NCI-H2081 treated with DMSO at 0.1 percent for 48 hours (cell line): ENCODE measurements at regions not wholly inside any gene's neighbourhood (a gene's known extent, or its start where the extent isn't known, plus 50 kb on each side); places are given as distances from the start of the nearest gene placed in this dataset.

Source experiments
- DNase-seq: peaks from one replicate; lab custom pipeline; 2025; lab: John Stamatoyannopoulos, UW

DNA sequence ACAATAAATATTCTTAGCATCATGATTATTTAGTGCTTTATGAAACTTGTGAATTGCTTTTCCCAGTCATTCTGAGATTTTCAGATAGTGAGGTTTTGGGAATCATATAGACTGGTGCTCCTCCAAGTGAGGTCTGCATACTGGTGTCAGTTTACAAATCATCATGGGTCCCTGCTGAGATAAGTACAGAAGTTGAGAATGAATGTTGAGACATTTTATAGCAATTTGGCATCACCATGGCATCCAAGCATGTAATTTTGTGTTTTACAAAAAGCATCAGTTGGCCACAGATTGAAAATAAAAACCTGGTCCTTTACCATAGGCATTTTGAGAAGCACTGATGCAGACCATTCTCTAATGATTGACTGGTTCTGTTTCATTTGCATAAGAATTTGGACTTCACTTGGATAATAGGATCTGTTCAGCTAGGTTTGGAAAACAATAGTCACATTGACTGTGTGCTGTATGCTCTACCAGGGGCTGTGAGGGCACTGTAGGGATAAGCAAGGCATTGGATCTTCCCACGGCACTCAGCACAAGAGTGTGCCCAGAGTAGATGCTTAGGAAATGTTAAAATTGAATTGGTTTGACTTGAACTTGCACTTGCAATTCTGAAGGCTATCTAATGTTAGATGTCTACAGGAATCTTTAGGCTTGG, 79.0 kb upstream of the JUN start:
- no peak for DNase-seq

DNA sequence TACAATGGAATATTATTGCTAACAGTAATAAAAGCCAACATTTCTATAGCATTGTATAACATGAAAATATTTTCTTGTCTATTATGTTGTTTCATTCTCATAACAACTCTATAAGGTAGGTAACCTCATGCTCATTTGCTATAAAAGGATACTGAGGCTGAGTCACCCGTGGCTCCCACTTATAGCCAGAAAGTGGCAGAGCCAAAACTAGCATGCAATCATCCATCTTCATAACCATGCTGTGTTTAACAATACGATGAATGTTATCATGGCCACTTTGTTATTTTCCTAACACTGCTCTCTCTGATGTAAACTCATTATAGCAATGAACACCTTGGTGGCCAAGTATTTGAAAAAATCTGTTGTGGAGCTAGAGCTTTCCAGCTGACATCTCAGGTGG, 80.8 kb upstream of the JUN start:
- peak; percentile 72 for DNase-seq

DNA sequence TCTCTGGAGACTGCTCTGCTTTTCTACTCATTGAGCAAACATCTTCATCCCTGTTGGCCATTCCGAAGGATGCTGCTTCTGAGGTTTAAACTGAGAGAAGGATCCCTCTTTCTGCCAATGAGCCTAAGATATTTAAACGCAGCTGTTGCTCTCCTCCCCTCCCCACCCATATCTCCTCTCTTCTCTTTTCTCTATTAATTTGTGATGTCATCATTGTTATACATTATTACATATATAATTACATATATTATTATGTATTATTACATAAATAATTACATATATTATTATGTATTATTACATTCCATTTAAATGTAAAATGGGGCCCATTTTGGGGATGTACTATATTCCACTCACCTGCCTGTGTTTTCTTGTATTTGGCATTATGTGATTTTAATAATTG, 82.7 kb upstream of the JUN start:
- no peak for DNase-seq

DNA sequence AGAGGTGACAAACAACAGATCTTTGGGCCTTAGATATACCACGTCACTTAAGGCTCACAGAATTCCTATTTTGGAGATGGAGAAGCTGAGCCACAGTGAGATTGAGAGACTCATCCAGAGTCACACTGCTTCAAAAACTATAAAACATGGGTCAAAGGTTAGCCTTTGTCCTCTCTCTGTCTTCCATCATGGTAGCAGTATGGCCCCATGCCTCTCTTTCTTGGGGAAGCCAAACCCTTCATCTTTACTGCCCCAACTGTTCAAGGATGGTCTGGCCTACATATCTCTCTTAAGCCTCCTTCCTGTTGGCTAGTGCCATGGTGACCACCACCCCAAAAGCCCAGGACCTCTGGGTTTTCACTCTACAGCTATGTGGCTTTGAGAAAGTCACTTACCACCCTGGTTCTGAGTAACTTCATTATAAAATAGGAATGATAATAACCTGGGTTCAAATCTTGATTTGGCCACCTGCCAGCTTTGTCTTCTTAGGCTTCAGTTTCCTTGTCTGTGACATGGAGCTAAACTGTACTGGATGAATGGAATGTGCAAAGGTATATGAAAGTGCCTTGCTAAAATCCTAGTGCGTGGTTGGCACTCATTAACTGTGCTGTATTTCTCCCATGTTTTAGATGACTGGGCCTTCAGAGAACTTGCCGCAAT, 85.9 kb upstream of the JUN start:
- no peak for DNase-seq

DNA sequence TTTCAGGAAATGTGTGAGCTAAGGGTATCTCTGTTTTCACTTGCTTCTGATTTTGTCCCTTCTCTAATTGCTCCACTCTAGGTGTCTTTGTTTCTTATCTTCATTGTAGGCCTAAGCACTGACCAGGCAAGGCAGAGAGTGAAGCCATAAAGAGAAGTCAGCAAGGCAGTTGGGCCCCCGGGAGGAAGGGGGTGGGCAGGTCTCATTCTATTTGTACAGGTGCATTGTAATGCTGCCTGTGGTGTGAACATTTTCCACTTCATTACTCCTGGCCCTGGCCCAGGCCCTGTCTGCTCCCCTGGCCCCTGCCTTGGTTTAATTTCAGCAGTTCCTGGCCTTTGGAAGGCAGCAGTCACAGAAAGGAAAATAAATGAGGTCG, 86.4 kb upstream of the JUN start:
- DNase-seq = peak; percentile 90

DNA sequence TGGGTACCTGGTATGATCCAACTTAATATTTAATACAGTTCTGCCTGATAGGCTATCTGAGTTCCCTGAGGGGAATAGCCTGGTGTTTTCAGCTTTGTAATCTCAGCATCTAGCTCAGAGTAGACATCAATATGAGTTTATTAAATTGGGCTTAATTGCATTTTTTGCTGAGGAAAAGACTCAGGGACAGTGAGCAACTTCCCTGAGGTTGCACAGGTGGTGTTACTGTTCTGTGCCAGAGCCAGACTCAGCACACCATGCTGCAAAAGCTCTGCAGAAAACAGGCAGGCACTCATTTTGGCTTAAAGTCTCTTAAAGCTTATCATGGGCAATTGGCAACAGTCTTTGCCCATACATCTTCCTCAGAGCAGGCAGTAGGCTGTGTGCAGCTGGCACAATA, 90.5 kb upstream of the JUN start:
- no peak for DNase-seq

DNA sequence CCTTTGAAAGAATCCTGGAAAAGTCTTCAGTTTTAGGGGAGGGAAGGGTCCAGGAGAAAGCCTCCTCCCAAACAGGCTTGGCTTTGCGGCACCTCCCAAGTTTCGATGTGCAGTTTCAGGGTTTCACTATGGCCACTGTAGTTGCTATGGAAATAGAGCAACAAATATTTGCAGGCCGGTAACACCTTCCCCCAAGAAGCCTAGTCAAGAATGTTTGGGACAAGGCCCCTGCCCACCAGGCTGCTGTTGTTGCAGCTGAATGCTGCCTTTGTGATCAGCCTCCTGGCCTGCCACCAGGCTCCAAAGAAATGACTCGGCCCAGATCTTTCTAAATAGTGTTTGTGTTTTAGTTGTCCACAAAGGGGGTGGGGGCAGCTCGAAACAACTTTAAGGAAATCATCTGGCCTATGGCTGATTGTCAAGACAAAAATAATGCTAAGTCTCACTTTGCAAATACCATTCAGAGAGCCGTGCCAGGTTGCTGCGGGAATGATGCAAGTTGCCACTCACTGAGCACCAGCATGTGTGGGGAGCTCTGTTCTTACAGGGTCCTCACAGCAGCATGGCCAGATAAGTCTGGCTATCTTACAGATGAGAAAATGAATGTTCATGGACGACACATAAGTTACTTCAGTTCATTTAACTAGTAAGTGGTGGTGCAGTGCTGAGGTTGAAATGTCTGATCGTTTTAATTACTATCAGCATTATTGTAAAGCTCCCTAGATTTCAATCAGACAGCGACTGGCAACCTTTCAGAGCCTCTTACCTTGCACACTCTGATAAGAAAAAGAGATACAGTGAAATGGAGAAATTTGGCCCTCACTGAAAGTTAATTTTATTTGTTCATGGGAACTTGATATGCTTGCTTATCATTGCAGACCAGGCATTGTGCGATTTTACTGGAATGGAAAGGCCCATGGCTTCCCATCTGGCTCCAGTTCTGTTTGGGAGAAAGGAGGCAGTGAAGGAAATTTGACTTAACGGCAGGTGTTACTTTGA, 91.2 kb upstream of the JUN start:
- peak; percentile 58 for DNase-seq

DNA sequence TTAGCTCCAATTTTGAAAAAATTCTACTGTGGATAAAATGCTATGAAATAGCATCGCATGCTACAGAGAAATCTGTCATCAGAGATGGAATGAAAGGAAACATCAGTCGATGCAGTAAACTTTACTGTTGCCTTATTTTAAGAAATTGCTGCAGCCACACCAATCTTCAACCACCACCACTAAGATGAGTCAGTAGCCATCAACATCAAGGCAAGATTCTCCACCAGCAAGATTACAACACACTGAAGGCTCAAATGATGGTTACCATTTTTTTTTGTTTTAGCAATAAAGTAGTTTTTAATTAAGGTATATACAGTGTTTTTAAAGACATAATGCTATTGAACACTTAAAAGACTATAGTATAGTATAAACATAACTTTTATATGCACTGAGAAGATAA, 95.6 kb upstream of the JUN start:
- DNase-seq = no peak

DNA sequence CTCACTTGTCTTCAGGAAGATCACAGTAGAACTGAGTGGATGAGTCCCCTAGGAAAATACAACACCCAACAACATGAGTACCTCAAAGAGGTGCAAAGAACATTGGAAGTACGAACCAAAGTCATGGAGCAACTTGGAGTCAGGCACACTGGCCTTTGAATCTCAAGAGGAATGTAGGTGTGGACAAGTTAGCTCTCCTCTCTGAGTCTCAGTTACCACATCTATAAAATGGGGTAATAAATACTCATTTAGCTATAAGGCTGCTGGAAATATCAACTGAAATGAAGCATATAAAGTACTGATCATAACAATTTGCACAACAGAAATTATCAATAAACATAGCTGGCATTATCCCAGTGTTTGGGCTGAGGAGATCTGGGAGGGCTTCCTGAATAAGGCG, 96.7 kb upstream of the JUN start:
- no peak for DNase-seq

DNA sequence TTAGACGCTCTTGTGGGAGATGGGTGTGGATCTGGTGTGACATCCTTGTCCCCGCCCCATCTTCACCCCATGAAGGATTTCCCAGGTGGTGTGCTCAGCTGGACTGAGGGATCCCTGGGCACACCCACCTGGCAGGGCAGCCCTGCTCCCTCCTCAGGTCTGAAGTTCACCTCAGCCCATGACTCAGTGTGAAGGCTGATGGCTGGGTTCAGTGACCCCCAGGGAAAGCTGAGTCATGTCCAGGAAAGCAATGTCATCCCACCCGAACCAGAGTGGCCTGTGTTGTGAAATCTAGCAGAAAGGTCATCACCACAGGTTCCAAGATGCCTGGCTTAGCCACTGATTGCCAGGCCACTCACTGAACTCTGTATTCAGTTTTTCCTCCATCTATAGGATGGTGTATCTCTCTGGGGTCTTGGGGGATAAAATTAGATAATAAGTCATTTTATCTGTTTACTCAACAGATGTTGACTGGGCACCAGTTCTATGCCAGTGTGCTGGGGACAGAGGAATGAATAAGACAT, 97.7 kb upstream of the JUN start:
- DNase-seq = no peak

DNA sequence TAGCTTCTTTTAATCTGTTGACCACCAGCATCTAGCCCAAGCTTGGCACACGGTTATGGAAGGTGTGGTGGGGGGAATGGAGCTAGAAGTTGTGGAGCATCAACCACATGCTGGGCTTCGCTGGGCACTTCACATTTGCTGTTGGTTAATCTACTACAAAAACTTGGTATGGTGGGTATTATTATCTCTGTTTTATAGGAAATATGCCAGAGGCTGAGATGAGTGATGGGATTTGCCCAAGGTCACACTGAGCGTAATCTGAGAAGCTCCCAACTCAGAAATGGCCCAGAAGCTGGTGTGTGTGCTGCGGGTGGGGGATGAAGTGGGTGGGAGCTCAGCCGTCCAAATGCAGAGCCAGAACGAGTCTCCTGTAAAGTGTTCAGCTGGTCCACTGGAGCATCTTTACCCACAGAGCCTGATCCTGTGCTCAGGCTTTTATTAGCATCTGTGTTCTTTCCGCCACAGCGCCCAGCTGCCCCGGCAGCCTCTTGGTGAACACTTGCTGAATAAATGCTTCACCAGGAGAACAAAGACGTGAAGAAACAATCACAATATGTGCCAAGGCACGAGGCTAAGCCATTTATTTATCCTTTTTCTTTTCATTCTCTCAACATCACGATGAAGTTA, 98.6 kb upstream of the JUN start:
- no peak for DNase-seq

DNA sequence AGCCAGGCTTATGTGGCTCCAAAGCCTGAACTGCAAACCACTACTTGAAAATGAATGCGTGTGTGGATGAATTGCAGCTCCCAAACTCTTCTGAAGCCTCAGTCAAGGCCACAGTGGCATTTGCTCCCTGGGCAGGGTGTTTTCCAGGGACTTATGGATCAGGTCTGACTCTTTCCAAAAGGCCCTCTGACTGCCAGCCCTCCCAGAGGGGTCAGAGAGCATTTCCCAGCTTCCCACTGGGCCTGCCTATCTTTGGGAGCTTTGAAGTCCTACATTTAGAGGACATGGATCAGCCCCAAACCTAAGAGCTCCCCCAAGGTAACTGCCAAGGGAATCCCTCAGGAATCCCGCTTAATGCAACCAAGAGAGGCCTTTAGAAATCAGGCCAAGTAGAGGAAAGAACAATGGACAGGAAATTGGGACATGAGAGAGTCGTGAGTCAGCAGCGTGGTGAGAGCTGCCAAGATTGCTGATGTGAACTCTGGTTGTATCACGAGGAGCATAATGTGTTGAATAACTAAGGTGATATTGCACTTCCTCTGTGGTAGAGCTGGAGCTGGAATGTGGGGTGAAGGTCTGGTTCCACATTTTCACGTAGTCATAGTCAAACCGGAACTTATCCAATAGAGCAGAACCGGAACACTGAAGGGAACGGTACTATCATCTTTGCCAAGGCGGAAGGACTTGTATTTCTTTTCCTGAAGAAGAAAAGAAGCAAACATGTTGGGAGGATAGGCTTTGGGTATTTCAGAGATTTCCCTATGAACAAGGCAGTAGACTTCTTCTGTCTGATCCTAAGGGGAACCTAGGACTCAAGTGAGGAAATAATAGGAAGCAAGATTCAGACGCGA, 99.4 kb upstream of the JUN start:
- DNase-seq = no peak

DNA sequence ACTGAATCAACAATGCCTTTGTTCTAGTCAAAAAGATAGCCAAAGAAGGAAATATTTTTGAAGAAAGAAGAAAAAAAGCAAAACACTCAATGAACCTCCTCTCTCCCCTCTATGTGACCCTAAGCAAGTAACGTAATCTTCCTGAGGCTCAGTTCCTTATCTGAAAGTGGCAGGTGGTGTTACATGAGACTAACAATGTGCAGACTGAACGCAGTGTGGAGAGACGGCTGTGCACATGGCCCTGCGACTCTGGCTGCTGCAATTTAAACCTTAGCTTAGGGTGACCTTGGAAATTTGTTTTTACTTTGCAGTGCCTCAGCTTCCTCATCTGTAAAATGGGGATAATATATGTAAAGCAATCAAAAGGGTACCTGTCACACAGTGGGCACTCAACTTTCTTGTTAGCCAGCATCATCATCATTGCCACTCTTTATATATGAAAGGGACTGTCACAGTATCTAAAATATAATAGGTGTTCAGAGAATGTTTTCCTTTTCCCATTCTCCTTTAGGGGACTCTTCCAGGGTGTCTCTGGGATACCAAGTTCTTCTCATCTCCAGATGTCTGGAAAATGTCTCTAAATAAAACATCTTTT, 100.1 kb upstream of the JUN start:
- DNase-seq = no peak

DNA sequence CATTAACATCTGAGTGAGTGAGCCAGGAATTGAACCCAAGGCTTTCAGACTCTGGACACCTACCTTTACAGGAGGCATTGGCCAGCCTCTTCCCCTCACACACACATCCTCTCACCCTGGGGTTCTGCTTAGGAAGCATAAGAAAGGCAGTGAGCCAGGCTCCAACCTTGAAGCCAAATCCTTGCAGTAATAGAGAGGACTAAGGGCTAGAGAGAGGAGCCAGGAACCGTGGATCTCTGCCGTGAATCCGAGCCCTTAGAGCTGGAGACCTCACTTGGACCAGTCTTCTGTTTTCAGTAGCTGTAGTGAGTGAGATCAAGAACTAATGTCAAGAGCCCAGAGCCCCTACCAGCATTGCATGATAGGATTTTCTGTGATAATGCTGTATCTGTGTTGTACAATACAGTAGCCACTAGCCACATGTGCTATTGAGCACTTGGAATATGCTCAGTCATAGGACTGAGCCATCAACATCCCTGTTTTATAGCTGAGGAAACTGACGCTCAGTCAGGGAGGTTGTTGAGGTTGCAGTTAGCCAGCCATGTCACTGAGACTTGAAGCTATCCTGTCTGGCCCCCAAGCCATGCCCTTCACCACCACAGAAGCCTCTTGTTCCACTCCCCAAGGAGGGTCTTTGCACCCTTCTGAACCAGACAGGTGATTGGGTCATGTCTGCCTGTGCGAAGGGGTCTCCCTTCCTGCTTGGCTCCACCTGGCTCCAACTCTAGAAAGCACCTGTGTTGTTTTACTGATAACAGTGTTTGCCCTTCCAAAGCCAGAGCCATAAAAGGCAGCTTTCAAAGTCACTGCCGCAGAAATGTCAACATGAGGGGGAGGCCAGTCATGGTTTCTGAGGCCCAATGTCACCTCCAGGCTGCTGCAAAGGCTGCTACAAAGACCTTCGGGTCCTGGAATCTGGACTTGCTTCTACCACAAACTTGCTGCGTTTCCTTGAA, 101.1 kb upstream of the JUN start:
- DNase-seq = peak; percentile 32

DNA sequence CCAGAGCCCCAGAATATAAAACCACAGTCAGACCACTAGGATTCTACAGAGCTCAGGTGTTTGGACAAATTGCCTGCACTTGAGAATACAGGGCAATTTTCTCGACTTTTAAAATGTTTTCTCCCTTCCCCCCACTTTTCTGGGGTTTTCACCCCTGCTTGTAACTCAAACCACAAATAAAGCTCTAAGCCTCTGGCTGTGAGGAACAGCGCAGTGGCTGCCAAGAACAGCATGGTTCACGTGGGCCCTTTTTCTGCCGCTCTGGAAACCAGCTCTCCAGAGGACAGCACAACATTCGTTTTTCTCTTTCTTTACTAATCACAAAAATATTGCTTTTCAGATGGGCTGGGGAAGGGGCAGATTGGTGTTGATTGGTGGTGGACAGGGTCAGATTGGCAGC, 102.2 kb upstream of the JUN start:
- no peak for DNase-seq

DNA sequence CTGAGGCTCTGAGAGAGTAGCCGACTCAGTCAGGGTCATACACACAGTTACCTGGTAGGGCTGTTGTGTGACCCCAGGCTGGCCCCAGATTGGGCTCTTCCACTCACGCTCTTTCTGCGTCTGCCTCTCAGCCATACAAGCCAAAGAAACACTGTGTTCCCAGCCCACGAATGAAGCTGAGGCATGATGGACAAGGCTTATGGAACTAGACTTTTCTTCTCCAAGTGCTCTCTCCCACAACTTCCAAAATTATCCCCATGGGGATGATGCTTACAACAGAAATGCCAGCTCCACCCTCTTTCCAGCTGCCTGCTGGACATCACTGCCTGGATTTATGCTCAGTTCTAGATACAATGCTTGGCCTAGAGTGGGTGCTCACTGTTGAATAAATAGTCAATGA, 102.8 kb upstream of the JUN start:
- no peak for DNase-seq

DNA sequence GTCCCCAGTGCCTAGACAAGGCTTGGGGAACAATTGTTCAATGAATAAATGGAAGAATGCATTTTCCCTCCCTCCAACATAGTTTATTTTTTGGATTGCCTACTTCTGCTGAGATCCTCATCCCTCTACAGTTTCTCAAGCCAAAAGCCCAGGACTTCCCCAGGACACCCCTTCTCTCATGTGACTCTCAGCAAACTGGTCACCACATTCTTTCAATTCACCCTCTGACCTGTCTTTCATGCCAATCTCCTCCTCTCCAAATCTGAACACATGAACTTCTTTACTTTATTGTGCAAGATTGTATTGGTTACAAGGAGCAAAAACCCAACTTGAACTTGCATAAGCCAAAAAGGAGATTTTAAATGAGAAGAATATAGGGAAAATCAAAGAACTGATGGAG, 103.2 kb upstream of the JUN start:
- no peak for DNase-seq

DNA sequence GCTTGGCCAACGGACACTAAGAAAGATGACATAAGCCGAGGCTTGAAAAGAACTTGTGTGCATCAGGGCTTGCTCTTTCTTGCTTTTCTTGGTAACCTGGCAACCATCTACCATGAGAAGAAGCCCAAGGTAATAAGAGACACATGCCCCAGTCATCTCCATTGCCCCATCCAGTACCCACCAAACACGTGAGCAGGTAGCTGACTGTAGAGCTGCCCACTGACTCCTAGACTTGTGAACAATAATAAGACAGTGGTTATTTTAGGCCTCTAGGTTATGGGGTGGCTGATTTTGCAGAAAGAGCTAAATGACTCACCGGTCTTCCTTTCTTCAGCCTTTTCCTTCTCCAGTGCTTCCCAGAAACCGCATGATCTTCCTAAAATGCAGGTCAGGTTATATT, 105.0 kb upstream of the JUN start:
- no peak for DNase-seq

DNA sequence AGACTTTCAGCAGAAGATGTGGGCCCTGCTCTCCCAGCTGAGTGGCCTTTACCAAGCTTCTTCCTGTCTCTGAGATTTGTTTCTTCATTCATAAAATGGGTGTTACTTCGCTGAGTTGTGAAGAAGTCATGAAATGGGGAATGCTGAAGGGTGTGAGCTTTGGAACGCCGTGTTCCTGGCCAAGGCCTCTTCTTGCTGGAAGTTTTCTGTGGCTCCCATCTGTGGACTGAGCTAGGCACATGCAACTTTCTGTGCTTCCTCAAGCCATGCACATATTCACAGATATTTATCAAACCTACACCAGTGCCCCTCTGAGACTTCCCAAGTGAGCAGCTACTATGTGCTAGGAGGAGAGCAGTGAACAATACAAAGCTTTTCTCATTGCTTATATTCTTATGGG, 106.3 kb upstream of the JUN start:
- no peak for DNase-seq

DNA sequence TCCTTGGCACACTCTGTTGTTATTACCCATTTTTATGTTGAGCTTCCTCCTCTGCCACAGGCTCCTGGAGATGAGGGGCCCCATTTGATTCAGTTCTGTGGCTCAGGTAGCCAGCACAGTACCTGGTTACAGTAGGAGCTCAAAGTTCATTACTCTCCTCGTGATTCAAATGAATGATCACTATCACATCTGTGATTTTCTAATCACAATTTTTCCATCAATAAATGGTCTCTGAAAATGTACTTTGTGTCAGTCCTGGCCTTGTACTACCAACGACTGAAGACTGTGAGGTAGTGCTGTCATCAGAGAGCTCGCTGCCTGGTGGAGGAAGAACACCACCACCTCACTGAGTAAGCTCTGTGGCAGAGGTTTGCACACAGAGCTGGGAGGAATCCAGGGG, 106.8 kb upstream of the JUN start:
- no peak for DNase-seq
